ENCODE measurements at regions not wholly inside any gene's neighbourhood (a gene's known extent, or its start where the extent isn't known, plus 50 kb on each side); places are given as distances from the start of the nearest gene placed in this dataset.

GRCh38 chr10:85222300-85222699 is 893.9 kb downstream of the CCSER2 start:
- no peak for DNase-seq (ENCODE audit: low read depth in 2 of 2)

DNA sequence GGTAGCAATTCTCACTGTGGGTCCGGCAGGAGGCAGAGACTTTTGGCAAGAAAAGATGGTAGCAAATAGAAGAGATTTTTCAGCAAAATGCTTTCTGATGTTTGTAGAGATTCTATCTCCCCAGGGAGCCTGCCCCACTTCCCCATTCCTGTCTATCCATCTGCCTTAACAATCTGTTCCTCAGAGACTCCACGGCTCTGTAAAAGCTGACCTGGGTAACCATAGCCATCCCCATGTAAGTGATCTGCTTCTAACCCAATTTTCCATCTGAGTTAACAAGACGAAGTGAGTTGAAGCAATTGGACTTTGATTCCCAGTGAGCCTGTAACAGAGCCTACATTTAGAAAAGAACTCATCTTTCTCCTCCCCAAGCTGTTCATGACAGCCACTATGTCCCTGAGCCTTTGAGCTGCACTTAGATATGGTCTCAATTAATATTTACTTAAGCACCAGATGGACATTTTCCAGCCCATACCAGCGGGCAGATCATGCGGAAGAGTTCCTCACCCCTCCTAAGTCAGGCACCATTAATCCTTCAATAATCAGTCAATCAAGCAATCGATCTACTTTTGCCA is 896.1 kb downstream of the CCSER2 start:
- no peak for DNase-seq (ENCODE audit: low read depth in 2 of 2)

GRCh38 chr10:85225311-85225710 is 896.9 kb downstream of the CCSER2 start:
- DNase-seq (ENCODE audit: low read depth in 2 of 2), result no peak

DNA sequence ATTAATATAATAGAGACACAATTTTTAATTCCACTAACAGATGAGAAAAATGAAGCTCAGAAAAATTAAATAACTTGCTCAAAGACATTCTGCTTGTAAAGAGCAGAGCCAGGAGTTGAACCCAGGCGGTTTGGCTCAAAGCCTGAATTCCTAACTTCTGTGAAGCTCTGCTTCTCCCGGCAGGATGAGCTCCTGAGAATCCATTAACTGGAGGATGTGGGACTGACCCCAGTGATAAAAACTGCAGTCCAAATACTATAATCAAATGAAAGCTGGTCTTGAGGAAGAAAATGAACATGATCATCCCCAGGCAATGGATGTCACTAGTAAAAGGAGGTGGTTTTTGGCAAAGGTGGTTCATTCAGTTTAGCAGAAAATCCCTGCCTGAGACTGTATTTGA is 898.2 kb downstream of the CCSER2 start:
- DNase-seq (ENCODE audit: low read depth in 2 of 2), result no peak

DNA sequence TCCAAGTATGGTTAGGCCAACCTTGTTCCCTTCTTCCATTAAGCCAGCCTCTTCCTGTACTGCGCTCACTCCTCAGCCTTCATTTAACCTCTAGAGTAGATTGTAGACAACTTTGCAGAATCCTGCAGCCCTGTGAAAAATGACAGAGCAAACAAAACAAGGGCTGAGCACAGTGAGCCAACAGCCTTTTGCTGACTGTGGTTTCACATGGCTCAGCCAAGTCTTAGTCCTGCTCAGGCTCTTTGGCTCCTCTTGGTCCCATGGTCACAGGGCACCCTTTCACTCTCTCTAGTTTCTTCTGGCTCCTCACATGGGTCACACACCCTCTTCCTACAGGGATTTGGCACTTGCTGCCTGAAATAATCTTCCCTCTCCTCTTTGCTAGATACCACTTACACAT is 900.3 kb downstream of the CCSER2 start:
- DNase-seq (ENCODE audit: low read depth in 2 of 2), result no peak

DNA sequence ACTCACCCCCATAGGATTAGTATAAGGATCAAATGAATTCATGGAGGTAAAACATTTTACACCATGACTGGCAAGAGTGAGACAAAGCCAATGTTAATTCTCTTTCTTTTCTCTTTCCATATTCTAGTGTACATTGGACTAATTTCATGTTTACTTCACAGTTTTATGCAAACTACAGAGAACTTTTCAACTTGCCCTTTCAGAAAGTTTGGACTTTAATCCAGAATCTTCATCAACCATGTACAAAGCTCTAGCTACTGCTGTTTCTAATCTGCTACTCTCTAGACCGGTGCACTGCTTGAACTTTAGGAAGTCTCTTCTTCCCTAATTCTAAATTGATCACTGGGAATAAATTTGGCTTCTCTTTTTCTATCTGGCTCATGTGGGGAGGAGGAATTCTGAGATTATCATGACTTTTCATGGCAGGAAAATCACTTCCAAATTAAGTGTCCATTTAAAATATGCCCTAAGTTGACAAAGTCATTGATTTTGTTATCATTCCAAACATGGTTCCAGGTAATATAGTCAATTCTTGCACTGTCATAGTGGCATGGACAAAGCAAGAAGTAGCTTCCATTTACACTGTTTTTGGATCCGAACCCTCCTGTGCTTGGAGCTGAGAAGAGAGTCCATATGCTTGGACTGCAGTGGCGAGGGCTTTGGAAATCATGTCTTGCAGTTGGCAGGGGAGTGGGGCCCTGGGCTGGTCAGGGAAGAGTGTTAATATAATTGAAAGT is 903.3 kb downstream of the CCSER2 start:
- DNase-seq (ENCODE audit: low read depth in 2 of 2), result no peak

DNA sequence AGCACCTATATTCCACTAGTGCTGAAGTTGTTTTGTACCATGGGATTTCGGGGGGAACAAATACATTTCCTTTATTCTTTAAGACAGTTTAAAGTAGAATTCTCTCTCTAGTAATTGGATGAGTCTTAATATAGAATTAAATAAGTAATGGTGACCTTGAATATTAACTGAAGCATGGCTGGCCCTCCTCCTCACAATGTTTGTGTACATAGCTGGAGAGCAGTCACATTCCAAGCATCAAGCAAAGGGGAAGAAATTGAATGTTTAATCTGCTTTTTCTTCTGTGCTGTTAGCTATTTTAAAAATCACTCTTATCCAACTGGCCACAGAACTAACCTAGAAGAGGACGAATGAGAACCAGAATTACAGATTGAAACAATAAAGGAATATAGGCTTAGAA is 906.9 kb downstream of the CCSER2 start:
- no peak for DNase-seq (ENCODE audit: low read depth in 2 of 2)

DNA sequence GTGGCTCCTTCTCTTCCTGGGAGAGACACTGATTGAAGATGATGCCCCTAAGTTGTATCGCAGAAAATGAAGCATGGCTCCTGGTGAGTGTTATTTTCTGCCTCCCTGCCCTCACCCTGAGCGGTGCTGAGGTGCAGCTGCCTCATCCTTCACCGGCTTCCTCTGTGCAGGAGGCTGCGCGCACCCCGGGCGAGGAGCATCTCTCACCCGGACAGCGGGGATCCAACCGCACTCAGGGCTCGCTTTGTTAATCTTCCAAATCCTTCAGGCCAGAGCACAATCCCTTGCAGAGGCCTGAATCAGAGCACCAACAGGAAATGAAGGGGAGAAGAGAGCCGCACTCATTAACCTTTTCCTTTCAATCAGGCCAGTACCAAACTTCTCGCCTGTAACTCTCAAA is 910.3 kb downstream of the CCSER2 start:
- DNase-seq (ENCODE audit: low read depth in 2 of 2), result no peak

DNA sequence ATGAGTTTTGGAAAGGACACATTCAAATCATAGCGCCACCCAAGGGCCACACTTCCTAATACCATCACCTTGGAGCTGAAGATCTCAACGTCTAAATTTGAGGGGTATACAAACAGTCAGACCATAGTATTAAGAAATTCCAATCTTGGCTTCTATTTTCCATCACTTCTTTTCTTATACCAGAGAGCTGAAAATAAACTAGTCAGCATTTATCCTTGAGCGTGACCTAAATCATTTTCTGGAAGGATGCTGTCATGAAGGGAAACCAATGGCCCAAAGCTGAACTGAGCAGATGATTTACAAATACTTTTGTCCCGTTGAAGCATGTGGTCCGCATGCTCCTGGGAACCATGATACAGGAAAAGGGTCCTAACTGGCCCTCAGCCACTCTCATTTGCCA is 921.9 kb downstream of the CCSER2 start:
- no peak for DNase-seq (ENCODE audit: low read depth in 2 of 2)

GRCh38 chr10:85256481-85256880 is 928.1 kb downstream of the CCSER2 start:
- DNase-seq (ENCODE audit: low read depth in 2 of 2), result no peak

GRCh38 chr10:85259908-85260307 is 931.5 kb downstream of the CCSER2 start:
- no peak for DNase-seq (ENCODE audit: low read depth in 2 of 2)

GRCh38 chr10:85262992-85263391 is 934.6 kb downstream of the CCSER2 start:
- DNase-seq (ENCODE audit: low read depth in 2 of 2), result no peak

GRCh38 chr10:85265121-85265520 is 936.7 kb downstream of the CCSER2 start:
- DNase-seq (ENCODE audit: low read depth in 2 of 2), result no peak

DNA sequence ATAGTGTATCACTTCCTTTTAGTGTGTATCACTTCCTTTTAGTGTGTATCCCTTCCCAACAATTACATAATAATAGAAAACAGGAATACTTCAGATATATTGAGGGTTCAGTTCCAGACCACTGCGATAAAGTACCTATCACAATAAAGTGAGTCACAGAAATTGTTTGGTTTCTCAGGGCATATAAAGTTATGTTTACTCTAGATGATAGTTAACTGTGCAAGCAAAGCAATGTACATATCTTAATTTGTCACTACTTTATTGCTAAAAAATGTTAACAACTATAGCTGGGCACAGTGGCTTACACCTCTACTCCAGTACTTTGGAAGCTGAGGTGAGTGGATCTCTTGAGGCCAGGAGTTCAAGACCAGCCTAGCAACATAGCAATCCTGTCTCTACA is 938.4 kb downstream of the CCSER2 start:
- no peak for DNase-seq (ENCODE audit: low read depth in 2 of 2)

GRCh38 chr10:85280014-85280413 is 951.6 kb downstream of the CCSER2 start:
- no peak for DNase-seq (ENCODE audit: low read depth in 2 of 2)

- DNase-seq (ENCODE audit: low read depth in 2 of 2), result no peak
Measured at GRCh38 chr10:85284778-85285770, 956.7 kb downstream of the CCSER2 start.

DNA sequence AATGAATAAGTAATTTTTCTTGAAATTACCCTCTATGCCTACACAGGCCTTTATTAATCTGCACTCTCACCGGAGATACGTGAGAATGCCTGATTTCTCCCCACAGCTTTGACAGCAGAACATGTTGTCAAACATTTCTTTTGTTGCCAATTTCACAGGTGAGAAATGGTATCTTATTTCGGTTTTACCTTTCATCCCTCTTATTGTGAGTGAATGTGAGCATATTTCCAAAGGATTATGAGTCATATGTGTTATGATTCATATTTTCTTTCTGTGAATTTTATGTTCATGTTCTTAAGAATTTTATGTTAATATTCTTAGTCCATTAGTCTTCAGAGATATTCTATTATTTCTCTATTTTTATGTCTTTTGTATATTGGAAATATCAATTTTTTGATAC is 965.1 kb downstream of the CCSER2 start:
- DNase-seq (ENCODE audit: low read depth in 2 of 2), result no peak

DNA sequence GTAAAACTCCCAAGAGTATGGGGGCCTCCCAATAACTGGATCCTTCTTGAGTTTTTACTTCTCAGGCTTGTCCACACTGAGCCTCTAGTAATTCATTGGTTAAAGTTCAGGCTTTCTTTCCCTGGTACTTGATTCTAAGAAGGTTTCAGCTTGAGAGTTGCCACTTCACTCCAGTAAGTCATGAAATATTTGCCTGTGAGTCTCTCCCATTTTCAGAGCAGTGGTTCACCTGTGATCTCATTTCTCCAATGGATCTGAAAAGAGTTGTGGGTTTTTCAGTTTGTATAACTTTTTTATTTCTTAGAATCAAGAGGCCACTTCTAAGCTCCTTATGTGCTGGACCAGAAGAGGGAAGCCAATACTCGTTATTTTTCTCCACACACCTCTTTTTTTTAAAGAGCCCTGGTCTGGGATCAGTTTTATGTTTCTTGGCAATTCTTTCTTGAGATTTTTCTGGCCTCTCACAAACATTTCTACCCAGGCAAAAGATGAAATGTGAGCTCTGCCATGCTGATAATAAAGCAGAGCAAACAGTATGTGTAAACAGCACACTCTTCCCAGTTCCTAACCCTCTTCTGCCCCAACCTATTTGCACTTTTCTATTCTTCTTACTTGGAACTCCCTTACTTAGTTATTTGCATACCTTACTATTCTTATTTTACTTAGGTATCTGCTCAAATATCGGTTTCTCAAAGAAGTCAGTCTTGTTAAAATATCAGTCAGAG is 983.4 kb downstream of the CCSER2 start:
- DNase-seq (ENCODE audit: low read depth in 2 of 2), result no peak

DNA sequence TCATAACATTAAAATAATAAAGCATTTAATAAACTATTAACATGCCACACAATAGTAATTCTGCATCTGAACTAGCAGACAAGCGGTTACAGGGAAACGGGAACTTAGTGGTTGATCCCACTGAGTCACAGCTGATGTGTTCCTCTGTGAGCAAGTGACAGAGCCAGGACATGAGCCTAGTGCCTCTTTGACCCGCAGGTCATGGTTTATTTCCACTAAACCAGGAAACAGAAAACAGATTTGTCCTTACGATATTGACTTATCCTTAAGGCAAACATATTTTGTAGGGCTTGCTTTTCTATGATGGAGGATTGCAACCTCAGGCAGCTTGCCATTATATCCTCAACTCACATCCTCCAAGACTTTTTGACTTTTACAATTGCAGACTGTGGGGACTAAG is 987.3 kb downstream of the CCSER2 start:
- no peak for DNase-seq (ENCODE audit: low read depth in 2 of 2)

DNA sequence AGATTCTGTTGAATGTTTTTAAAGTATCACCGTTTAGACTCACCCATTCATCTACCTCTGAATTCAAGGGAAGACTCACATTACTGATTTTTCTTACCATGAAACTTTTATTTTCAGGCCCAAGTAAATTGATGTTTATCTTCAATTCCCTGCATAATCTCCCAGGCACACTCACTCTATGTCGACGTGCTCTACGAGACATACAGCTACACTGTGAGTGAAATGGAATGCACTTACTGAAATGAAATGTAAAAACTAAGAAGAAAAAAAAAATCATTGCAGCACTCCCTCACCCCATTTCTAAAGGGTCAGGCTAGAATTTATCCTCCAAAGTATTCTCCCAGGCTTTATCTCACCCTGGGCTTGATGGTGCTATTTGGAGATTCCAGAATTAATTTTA is 987.9 kb downstream of the CCSER2 start:
- no peak for DNase-seq (ENCODE audit: low read depth in 2 of 2)

- DNase-seq (ENCODE audit: low read depth in 2 of 2), result no peak
Measured at GRCh38 chr10:85317827-85318226, 989.4 kb downstream of the CCSER2 start.

All from stimulated activated CD8-positive, alpha-beta memory T cell treated with anti-CD3 and anti-CD28 coated beads, Interleukin-2, amount 100 ng/mL, for 48 hours (primary cell).